Right lung (tissue), 2 donors: ENCODE measurements at regions not wholly inside any gene's neighbourhood (a gene's known extent, or its start where the extent isn't known, plus 50 kb on each side); places are given as distances from the start of the nearest gene placed in this dataset.
A peak's percentile ranks its signal among the peaks of the same experiment; 100 is the strongest.

Source experiments
- DNase-seq, 2 donors: peaks; one replicate each; pipeline ENCODE4 v3.0.0-alpha.2; 2013

GRCh38 chr1:191892716-191893115 lies 265.5 kb upstream of the RGS18 start:
- DNase-seq, result no peak

GRCh38 chr1:191895049-191895448 lies 263.2 kb upstream of the RGS18 start:
- DNase-seq, result no peak

GRCh38 chr1:191895462-191896058 lies 262.7 kb upstream of the RGS18 start:
- no peak for DNase-seq

- DNase-seq, result no peak
Observed at GRCh38 chr1:191897134-191897533, 261.1 kb upstream of the RGS18 start.

- DNase-seq, result no peak
Observed at GRCh38 chr1:191901651-191902050, 256.6 kb upstream of the RGS18 start.

GRCh38 chr1:191904991-191905390 lies 253.3 kb upstream of the RGS18 start:
- no peak for DNase-seq

GRCh38 chr1:191905781-191906180 lies 252.5 kb upstream of the RGS18 start:
- DNase-seq, result peak in 1 of 2 donors; percentile 17

GRCh38 chr1:191907121-191907520 lies 251.1 kb upstream of the RGS18 start:
- no peak for DNase-seq

GRCh38 chr1:191910245-191910644 lies 248.0 kb upstream of the RGS18 start:
- DNase-seq, result no peak

GRCh38 chr1:191912517-191912916 lies 245.7 kb upstream of the RGS18 start:
- DNase-seq, result no peak

- no peak for DNase-seq
Observed at GRCh38 chr1:191913260-191913977, 244.8 kb upstream of the RGS18 start.

- DNase-seq, result no peak
Observed at GRCh38 chr1:191929383-191929782, 228.9 kb upstream of the RGS18 start.

- no peak for DNase-seq
Observed at GRCh38 chr1:191943684-191944083, 214.6 kb upstream of the RGS18 start.

GRCh38 chr1:191953526-191953925 lies 204.7 kb upstream of the RGS18 start:
- no peak for DNase-seq

- no peak for DNase-seq
Observed at GRCh38 chr1:191959856-191960255, 198.4 kb upstream of the RGS18 start.

GRCh38 chr1:191963286-191963685 lies 195.0 kb upstream of the RGS18 start:
- no peak for DNase-seq

- DNase-seq, result no peak
Observed at GRCh38 chr1:191963781-191964455, 194.3 kb upstream of the RGS18 start.

- DNase-seq, result no peak
Observed at GRCh38 chr1:191969290-191969689, 189.0 kb upstream of the RGS18 start.

GRCh38 chr1:191970116-191970515 lies 188.1 kb upstream of the RGS18 start:
- DNase-seq, result no peak

GRCh38 chr1:191971447-191971846 lies 186.8 kb upstream of the RGS18 start:
- DNase-seq, result no peak

- no peak for DNase-seq
Observed at GRCh38 chr1:191974004-191974403, 184.3 kb upstream of the RGS18 start.

GRCh38 chr1:191977874-191978506 lies 180.3 kb upstream of the RGS18 start:
- no peak for DNase-seq

GRCh38 chr1:191984856-191985255 lies 173.4 kb upstream of the RGS18 start:
- peak; percentile 7 to 9 for DNase-seq
